AG09319 (cell line): ENCODE measurements at regions not wholly inside any gene's neighbourhood (a gene's known extent, or its start where the extent isn't known, plus 50 kb on each side); places are given as distances from the start of the nearest gene placed in this dataset.
A peak's percentile ranks its signal among the peaks of the same experiment; 100 is the strongest.

Experiments used
- DNase-seq: peaks from one replicate; pipeline ENCODE4 v3.0.0-alpha.2; 2010; ENCODE audit warnings: low read depth; ENCODE audit errors: extremely low read depth
- TF ChIP-seq, protein P1 (sequence below): IDR thresholded peaks from 2 replicates; pipeline ENCODE4 v1.5.1; 2011; ENCODE audit warnings: low read depth, mild to moderate bottlenecking, inconsistent platforms, low read length, moderate library complexity

DNA sequence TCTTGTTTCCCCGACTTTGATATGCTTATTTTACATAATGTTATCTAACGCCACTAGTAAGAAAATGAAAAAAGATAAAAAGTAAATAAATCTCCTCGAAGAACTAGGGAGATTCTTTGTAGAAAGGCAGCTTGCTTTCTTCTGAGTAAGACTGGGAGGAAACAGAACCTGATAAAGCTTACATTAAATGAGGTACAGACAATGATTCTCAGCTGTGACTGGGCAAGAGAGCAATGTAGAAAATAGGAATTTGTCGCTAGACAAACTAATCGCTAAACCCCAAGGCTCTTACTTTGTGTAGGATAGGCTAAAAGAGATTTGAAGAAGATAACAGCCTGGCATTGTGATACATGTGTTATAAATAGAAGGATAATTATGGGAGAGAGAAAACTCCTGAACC is 919.0 kb upstream of the ALCAM start:
- TF ChIP-seq, protein P1, sequence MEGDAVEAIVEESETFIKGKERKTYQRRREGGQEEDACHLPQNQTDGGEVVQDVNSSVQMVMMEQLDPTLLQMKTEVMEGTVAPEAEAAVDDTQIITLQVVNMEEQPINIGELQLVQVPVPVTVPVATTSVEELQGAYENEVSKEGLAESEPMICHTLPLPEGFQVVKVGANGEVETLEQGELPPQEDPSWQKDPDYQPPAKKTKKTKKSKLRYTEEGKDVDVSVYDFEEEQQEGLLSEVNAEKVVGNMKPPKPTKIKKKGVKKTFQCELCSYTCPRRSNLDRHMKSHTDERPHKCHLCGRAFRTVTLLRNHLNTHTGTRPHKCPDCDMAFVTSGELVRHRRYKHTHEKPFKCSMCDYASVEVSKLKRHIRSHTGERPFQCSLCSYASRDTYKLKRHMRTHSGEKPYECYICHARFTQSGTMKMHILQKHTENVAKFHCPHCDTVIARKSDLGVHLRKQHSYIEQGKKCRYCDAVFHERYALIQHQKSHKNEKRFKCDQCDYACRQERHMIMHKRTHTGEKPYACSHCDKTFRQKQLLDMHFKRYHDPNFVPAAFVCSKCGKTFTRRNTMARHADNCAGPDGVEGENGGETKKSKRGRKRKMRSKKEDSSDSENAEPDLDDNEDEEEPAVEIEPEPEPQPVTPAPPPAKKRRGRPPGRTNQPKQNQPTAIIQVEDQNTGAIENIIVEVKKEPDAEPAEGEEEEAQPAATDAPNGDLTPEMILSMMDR, result no peak
- no peak for DNase-seq

DNA sequence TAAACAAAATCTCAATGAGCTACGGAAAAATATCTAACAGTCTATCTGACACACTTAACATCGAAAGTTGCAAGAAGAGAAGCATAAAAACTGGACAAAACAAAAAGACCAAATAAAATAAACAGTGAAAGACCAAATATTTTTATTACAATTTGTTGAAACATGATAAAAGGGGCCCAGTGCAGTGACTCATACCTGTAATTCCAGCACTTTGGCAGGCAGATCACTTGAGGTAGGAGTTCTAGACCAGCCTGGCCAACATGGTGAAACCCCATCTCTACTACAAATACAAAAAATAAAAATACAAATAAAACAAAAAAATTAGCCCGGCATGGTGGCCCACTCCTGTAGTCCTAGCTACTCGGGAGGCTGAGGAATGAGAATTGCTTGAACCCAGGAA is 914.0 kb upstream of the ALCAM start:
- no peak for DNase-seq
- TF ChIP-seq, protein P1, result no peak

DNA sequence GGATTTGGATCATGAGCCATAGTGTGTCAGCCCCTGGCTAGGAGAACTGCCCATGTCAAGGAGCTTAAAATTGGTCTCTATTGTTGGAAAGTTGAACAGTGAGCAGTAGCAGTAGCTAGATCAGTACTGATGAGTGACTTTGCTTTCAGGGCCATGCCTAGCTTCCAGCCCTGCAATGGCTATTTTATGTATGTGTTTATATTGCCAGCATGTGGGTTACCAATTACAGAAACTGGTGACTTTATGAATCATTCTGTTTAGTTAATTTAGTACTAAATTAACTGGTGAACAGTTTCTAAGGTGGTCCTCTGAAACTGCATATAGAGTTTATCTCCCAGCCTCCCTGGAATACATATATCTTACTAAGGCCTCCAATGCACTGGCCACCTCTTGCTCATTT is 908.1 kb upstream of the ALCAM start:
- no peak for DNase-seq
- TF ChIP-seq, protein P1, result no peak

DNA sequence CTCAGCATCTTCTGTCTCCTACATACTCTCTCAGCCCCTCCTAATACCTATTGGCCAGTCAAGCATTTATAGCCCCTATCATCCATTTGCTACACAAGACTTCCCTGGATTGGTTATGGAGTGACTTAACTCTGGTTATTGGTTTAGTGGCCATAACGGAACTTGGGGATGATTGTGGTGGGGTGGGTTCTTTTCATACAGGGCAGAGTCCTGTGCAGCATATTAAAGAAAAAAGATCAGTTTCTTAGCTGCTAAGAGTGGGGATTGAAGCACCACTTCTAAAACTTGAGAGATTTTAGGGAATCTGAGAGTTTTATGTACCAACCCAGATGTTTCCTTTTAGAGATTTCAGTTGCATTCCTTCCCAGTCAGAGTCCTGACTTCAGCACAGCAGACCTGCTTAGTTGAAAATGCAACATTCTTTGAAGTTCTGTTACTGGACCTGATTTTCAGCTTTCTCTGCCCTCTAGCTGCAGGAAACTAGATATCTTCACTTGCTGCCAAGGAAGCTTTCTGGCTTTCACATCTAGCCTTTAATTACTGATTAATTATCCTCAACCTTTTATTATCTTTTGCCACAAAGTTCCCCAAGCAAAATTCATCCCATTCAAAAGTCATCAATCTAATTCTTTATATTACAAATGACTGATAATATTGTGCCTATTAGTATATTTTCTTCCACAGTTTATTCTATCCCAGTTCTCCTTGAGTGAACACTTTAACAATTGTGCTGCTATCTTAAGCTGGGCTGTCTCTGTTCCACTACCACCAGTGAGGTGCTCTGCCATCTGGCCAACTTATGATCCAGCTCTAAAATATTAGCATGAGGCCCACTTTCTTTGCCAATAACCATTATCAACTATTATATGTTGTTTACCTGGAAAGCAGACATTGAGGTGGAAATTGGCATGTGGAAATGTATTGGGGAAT is 906.0 kb upstream of the ALCAM start:
- TF ChIP-seq, protein P1, result peak; percentile 56
- peak; percentile 19 for DNase-seq

DNA sequence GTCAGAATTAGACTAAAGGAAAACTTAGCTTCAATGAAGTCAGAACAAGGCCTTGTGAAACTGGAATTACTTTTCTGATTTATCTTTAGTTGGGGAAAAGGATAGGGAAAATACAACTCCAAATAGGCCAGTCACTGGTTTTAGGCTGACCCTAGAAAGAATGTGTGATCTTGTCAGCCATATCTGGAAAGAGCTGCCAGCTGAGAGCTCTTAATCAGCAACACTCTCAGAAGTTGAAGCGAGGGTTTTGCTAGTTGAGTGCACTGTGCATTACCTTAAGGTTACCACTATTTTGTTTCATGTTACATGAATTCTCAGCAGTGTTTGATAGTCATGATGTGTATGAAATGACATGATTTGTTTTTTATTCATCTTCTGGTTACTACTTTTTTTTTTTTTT is 905.3 kb upstream of the ALCAM start:
- TF ChIP-seq, protein P1, result no peak

DNA sequence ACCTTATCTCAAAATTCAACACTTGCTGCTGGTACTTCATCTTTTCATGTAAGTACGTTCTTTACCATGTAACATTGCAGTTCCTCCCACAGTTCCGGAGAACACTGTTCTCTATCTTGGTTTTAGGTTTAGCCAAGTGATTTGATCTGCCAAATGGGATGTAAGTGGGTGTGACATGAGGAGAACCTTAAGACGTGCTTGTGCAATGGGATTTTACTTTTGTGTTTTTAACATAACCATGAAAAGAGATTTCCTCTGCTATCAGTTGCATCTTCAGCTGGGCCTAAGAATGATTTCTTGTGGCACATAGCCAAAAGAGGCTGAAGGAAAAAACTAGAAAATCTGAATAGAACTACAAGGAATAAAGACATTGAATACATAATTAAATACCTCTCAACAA is 894.5 kb upstream of the ALCAM start:
- TF ChIP-seq, protein P1, result no peak
- DNase-seq, result no peak

More for the DNA sequence above, 905.3 kb upstream of the ALCAM start:
- DNase-seq, result no peak

DNA sequence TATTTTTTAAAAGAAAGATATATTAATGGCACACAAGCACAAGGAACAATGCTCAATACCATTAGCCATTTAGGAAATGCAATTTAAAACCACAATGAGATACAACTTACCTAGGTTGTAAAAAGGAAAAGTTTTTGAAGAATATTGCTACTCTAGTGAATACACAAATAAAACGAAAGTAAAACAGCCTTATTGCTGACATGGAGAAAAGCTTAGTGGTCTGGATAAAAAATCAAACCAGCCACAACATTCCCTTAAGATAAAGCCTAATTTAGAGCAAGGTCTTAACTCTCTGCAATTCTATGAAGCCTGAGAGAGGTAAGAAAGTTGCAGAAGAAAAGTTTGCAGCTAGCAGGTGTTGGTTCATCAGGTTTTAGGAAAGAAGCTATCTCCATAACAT is 892.7 kb upstream of the ALCAM start:
- no peak for DNase-seq
- TF ChIP-seq, protein P1, result no peak
